Common myeloid progenitor, CD34-positive (primary cell): ENCODE measurements at regions not wholly inside any gene's neighbourhood (a gene's known extent, or its start where the extent isn't known, plus 50 kb on each side); places are given as distances from the start of the nearest gene placed in this dataset.

Source experiments
- CTCF ChIA-PET: fragments of 350-600 bp; sonication (Branson Sonifier 250); formaldehyde crosslinking; loops from one replicate; lab custom pipeline; 2021; ENCODE audit warnings: antibody characterized with exemption; lab: Charles Lee
- POLR2A ChIA-PET: fragments of 350-600 bp; sonication (Branson Sonifier 250); formaldehyde crosslinking; loops from one replicate; lab custom pipeline; 2021; ENCODE audit warnings: antibody characterized with exemption; lab: Charles Lee
- DNase-seq, 3 donors: peaks; one replicate each; pipeline versions ENCODE4 v3.0.0 to v3.0.0-alpha.2; 2013
- H3K27ac ChIP-seq, 2 experiments: 1 replicate in 1 of 2; 2 replicates in 1 of 2; pipeline ENCODE4 v1.7.0; 2013; ENCODE audit warnings: inconsistent platforms in 2 of 2, low read length in 2 of 2, mild to moderate bottlenecking in 2 of 2, low read depth in 1 of 2, moderate library complexity in 1 of 2; ENCODE audit not compliant: severe bottlenecking in 2 of 2, insufficient read depth in 1 of 2, poor library complexity in 1 of 2
- H3K27me3 ChIP-seq, 5 experiments: replicated peaks in 2 of 5; 1 replicate in 3 of 5; 2 replicates in 2 of 5; pipeline versions ENCODE4 v1.6.1 to v1.7.0; 2013; ENCODE audit warnings: low read length in 4 of 5, mild to moderate bottlenecking in 2 of 5, moderate library complexity in 2 of 5, inconsistent platforms in 1 of 5; ENCODE audit not compliant: insufficient read depth in 5 of 5, control insufficient read depth in 4 of 5
- H3K36me3 ChIP-seq, 4 experiments: 1 replicate in 2 of 4; 2 replicates in 2 of 4; pipeline versions ENCODE4 v1.6.1 to v1.7.0; 2013; ENCODE audit warnings: low read length in 3 of 4, control low read depth in 1 of 4, mild to moderate bottlenecking in 1 of 4; ENCODE audit not compliant: control insufficient read depth in 4 of 4, insufficient read depth in 4 of 4
- H3K4me1 ChIP-seq, 4 experiments: 1 replicate in 3 of 4; 2 replicates in 1 of 4; pipeline versions ENCODE4 v1.6.1 to v1.7.1; 2013; ENCODE audit warnings: low read length in 3 of 4, mild to moderate bottlenecking in 3 of 4, control low read depth in 1 of 4, inconsistent platforms in 1 of 4, moderate library complexity in 1 of 4; ENCODE audit not compliant: control insufficient read depth in 4 of 4, insufficient read depth in 4 of 4; ENCODE audit errors: control extremely low read depth in 1 of 4
- H3K4me3 ChIP-seq, 7 experiments: 1 replicate in 4 of 7; 2 replicates in 3 of 7; pipeline versions ENCODE4 v1.5.1 to v1.7.0; 2013; ENCODE audit warnings: mild to moderate bottlenecking in 7 of 7, low read length in 6 of 7, moderate library complexity in 6 of 7, inconsistent platforms in 2 of 7, low read depth in 2 of 7, control low read depth in 1 of 7; ENCODE audit not compliant: insufficient read depth in 4 of 7, control insufficient read depth in 1 of 7; ENCODE audit errors: extremely low read depth in 1 of 7
- H3K9me3 ChIP-seq, 5 experiments: 1 replicate in 4 of 5; 2 replicates in 1 of 5; pipeline versions ENCODE4 v1.6.1 to v1.7.1; 2013; ENCODE audit warnings: low read length in 4 of 5, mild to moderate bottlenecking in 2 of 5, inconsistent platforms in 1 of 5, low read depth in 1 of 5, moderate library complexity in 1 of 5; ENCODE audit not compliant: control insufficient read depth in 4 of 5, insufficient read depth in 2 of 5; ENCODE audit errors: control extremely low read depth in 1 of 5
- WGBS: methylation state at CpG from one replicate; pipeline ENCODE4 v1.1.5; 2013; ENCODE audit not compliant: insufficient coverage; 5-methylcytosine and 5-hydroxymethylcytosine counted together

DNA sequence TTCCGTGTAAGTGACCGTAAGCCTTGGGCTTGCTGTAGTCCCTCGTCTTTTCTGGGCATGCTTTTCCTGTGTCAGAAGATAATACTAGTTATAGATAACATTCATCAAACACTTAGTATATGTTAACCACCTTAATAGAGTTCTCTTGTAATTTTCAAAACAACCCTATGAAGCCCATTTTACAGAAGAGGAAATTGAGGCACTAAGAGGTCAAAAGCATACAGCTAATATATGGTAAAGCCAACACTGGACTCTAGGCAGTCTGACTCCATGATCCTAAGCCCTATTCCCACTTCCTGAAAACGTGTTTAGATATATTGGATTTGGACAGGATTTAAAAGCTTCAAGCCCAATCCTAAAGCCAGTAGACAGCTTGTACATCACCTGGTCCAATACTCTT lies 153.8 kb downstream of the CEP120 start:
- Histone ChIP-seq H3K36me3 (no peaks in the 10 kb centered on the region), H3K4me1 (no peaks in the 10 kb centered on the region), H3K9me3 (no peaks in the 10 kb centered on the region), H3K27ac (no peak overlapping the region), H3K4me3 (no peak overlapping the region), H3K27me3 (no peaks in the 10 kb centered on the region)
- ChIA-PET POLR2A (no interaction called here), CTCF (no interaction called here)
- WGBS = 100% methylated on average over 1 of the region's 4 CpGs
- DNase-seq = no peak

DNA sequence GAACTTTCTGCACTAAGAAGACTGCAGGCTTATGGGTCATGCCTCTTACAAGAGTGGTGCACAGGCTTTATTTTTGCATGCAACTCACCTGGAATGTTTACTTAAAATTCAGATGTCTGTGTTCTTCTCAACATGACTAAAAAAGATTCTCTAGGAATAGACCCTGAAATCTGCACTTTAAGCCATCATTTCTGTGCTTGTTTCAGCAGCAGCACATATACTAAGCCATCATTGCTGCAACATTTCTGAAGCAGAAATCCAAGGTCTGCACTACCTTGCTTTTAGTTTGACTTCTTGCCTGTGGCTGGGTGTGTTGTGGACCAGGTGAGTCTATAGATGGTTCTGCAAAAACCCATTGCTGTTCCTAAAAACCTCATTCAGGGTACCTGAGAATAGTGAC lies 156.8 kb downstream of the CEP120 start:
- Histone ChIP-seq H3K4me1 (no peaks in the 10 kb centered on the region), H3K27me3 (no peaks in the 10 kb centered on the region), H3K36me3 (no peaks in the 10 kb centered on the region), H3K9me3 (no peaks in the 10 kb centered on the region), H3K4me3 (no peak overlapping the region), H3K27ac (no peak overlapping the region)
- ChIA-PET POLR2A (no interaction called here), CTCF (no interaction called here)
- no peak for DNase-seq

DNA sequence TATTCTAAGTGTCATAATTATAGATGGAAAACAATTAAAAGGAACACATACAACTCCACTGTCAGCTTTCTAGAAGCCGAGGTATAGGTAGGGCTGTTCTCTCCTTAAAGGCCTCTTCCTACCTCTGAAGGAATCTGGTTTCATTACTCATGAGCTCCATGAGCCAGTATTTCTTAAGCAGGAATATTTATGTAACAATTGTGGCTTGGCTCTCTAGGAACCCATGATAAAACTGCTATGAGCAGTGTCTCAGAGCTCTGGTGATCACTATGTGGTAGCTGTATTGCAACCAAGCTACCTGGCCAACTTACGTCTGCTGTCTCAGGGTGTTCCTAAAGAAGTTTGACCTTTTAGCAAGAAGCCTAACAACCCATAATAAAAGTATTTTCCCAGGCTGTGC lies 157.7 kb downstream of the CEP120 start:
- DNase-seq = no peak
- Histone ChIP-seq H3K4me3 (no peak overlapping the region), H3K36me3 (no peaks in the 10 kb centered on the region), H3K27ac (no peak overlapping the region), H3K4me1 (no peaks in the 10 kb centered on the region), H3K27me3 (no peaks in the 10 kb centered on the region), H3K9me3 (no peaks in the 10 kb centered on the region)
- CTCF ChIA-PET = no interaction called here
- WGBS = no CpG with 5 or more reads among the region's 2 CpGs
- POLR2A ChIA-PET = interaction anchor here (0.6 kb wide), 1 partner anchor 16 kb away, joined by 6 read pairs; no protein-coding TSS in a partner anchor

DNA sequence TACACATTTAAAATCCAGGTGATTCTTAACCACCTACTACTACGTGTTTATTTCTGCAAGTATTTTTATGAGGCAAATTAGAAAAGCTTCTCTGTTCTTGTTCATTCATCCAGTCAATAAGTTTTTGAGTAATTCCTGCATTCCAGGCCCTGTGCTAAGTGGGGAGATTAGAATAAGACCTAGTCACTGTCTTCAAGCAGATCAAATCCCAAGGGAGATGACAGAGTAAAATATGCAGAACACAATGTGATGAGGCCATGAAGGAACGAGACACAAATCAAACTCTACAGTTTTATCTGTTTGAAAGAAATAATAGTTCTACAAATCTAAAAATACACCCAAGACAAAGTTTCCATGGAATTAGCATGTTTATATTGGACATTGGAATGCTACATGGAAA lies 158.8 kb downstream of the CEP120 start:
- Histone ChIP-seq H3K4me1 (no peaks in the 10 kb centered on the region), H3K4me3 (no peak overlapping the region), H3K27ac (no peak overlapping the region), H3K36me3 (no peaks in the 10 kb centered on the region), H3K9me3 (peaks cover 0 to 1% (median 0%) of the 10 kb centered on the region in 5 experiments), H3K27me3 (no peaks in the 10 kb centered on the region)
- POLR2A ChIA-PET = no interaction called here
- CTCF ChIA-PET = no interaction called here
- WGBS = no CpG with 5 or more reads among the region's 2 CpGs
- no peak for DNase-seq

DNA sequence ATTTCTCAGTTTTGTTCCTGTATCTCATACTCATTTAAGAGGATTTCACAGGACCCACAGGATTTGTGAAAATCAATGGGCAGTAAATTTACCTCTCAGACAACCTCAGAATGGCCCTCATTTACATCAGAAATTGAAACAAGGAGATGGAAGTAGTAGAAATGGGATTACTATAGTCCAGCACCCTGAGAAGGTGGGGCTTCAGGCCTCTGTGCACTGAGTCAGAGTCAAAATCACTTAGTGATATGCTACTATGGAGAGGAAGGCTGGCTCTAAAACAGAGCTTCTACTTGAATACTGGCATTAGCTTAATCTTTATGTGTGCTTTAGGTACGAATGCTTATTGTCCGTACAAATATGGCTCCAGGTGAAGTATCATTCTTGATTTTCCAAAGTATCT lies 159.3 kb downstream of the CEP120 start:
- Histone ChIP-seq H3K27ac (no peak overlapping the region), H3K9me3 (peaks cover 0 to 1% (median 0%) of the 10 kb centered on the region in 5 experiments)

DNA sequence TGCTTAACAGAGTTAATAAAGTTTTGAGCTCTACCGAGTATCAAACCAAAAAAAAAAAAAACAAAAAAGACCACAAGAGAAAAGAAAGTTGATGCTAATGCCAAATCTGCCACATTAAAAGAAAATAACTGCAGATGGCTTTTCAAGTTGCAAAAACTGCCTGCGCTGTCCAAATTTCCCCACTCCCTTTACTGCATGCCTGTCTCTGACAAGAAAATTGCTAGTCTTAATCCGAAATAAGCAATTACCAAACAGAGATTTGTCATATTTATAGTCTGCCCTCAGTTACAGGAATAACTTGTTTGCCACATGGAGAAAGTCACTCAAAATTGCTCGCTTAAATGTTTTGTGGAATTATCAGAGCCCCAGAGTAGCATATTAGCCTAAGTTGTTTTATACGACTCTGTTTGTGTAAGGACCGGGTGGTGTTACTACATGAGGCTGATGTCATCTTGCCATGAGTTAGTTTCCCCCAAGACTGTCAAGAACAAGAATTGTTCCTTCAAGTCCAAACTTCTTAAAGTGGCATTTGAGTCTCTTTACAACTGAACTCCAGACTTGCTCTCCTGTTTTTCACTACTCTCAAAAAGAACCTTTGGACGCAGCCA lies 160.9 kb downstream of the CEP120 start:
- peaks cover 0 to 1% (median 0%) of the 10 kb centered on the region in 5 experiments for H3K9me3 ChIP-seq
- no peaks in the 10 kb centered on the region for H3K36me3 ChIP-seq
- no peak overlapping the region for H3K4me3 ChIP-seq
- 98% methylated on average over 6 of the region's 7 CpGs for WGBS
- DNase-seq = no peak
- CTCF ChIA-PET = no interaction called here
- H3K27ac ChIP-seq = no peak overlapping the region
- H3K4me1 ChIP-seq = no peaks in the 10 kb centered on the region
- no peaks in the 10 kb centered on the region for H3K27me3 ChIP-seq
- POLR2A ChIA-PET = no interaction called here

More for the DNA sequence above, 159.3 kb downstream of the CEP120 start:
- no peaks in the 10 kb centered on the region for H3K36me3 ChIP-seq
- 90% methylated on average over 2 of the region's 2 CpGs for WGBS
- no peaks in the 10 kb centered on the region for H3K4me1 ChIP-seq
- DNase-seq = no peak
- ChIA-PET POLR2A (no interaction called here), CTCF (no interaction called here)
- H3K4me3 ChIP-seq = no peak overlapping the region
- no peaks in the 10 kb centered on the region for H3K27me3 ChIP-seq

DNA sequence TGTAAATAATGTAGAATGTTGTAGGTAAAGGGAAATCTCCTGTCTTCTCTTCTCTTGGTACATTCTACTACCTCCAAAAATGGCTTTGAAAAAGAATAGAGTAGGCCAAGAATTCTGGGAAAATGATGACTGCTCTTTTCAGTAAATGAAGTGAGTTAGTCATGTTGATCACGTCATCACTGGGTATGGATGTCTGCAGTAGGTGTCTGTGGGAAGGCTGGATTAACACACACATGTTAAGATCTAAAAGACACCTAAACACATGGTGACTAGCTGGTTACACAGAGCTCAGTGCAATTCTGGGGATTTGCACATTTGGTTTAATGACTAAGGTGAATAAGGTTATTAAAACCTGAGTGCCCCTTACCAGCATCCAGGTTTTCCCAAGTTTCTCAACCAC lies 161.5 kb downstream of the CEP120 start:
- ChIA-PET POLR2A (no interaction called here), CTCF (no interaction called here)
- no peaks in the 10 kb centered on the region for H3K27me3 ChIP-seq
- no peak overlapping the region for H3K4me3 ChIP-seq
- H3K9me3 ChIP-seq = peaks cover 0 to 2% (median 0%) of the 10 kb centered on the region in 5 experiments
- H3K36me3 ChIP-seq = no peaks in the 10 kb centered on the region
- H3K4me1 ChIP-seq = no peaks in the 10 kb centered on the region
- no peak overlapping the region for H3K27ac ChIP-seq
- WGBS = 100% methylated on average over 1 of the region's 1 CpG
- DNase-seq = no peak
